K562 (cell line): ENCODE measurements at regions not wholly inside any gene's neighbourhood (a gene's known extent, or its start where the extent isn't known, plus 50 kb on each side); places are given as distances from the start of the nearest gene placed in this dataset.

Source experiments
- ATAC-seq: fragments of 200-7000 bp; cut with Tn5 transposase; 3 replicates; pipeline ENCODE4 v1.9.1; 2020; ENCODE audit warnings: moderate library complexity
- BruUV-seq: library from RNA; stranded (reverse); fragments of 400-500 nt; replicated peaks from 2 replicates; lab custom pipeline; 2021; lab: Mats Ljungman, UMichigan
- CTCF ChIA-PET: fragments of 300-600 bp; formaldehyde crosslinking; extraction: SDS; loops from one replicate; lab custom pipeline; 2021; ENCODE audit warnings: low intra/inter-chr PET ratio; lab: Yijun Ruan, JAX
- POLR2A ChIA-PET: fragments of 300-600, 350-650 bp; sonication (Branson Sonifier 250); formaldehyde crosslinking; extraction: SDS; loops from one replicate; lab custom pipeline; 2021; ENCODE audit warnings: antibody characterized with exemption, inconsistent platforms; lab: Yijun Ruan, JAX
- DNase-seq, 4 experiments: peaks; one replicate each; pipeline versions ENCODE4 v3.0.0 to v3.0.0-alpha.2; 2011 to 2018; ENCODE audit warnings: low spot score in 3 of 4, mixed read lengths in 3 of 4; ENCODE audit errors: extremely low read depth in 1 of 4
- FAIRE-seq: peaks from 2 replicates; lab custom pipeline; 2011; peaks lifted over from hg19 to GRCh38; lab: Jason Lieb, UNC
- H2AFZ ChIP-seq: 2 replicates; pipeline ENCODE4 v1.6.0; 2011; ENCODE audit warnings: low read depth, low read length, control low read depth, inconsistent platforms
- H3K27ac ChIP-seq: fragments of 200-600 bp; 3 replicates; pipeline ENCODE4 v1.8.0; 2011; ENCODE audit warnings: low read depth, mild to moderate bottlenecking, control low read depth, inconsistent platforms, low read length, moderate library complexity, mixed read lengths; ENCODE audit errors: extremely low read depth
- H3K27me3 ChIP-seq, 2 experiments: fragments of 300-600 bp in 1 of 2; 2 replicates in 1 of 2; 3 replicates in 1 of 2; pipeline versions ENCODE4 v1.6.0 to v1.8.0; 2011; ENCODE audit warnings: inconsistent platforms in 2 of 2, low read length in 2 of 2, mild to moderate bottlenecking in 1 of 2, mixed read lengths in 1 of 2, moderate library complexity in 1 of 2; ENCODE audit not compliant: control insufficient read depth in 2 of 2, insufficient read depth in 2 of 2
- H3K36me3 ChIP-seq: fragments of 300-600 bp; 3 replicates; pipeline ENCODE4 v1.8.0; 2011; ENCODE audit warnings: mild to moderate bottlenecking, low read length, inconsistent platforms; ENCODE audit not compliant: control insufficient read depth, insufficient read depth
- H3K4me1 ChIP-seq, 2 experiments: fragments of 200-600 bp in 1 of 2; replicated peaks in 1 of 2; 2 replicates in 1 of 2; 3 replicates in 1 of 2; pipeline versions ENCODE4 v1.5.1 to v1.8.0; 2011; ENCODE audit warnings: inconsistent platforms in 2 of 2, low read length in 2 of 2, mild to moderate bottlenecking in 1 of 2, mixed read lengths in 1 of 2, moderate library complexity in 1 of 2; ENCODE audit not compliant: control insufficient read depth in 2 of 2, insufficient read depth in 2 of 2
- H3K4me2 ChIP-seq: 2 replicates; pipeline ENCODE4 v1.6.1; 2011; ENCODE audit warnings: low read length, control low read depth, inconsistent platforms, mixed read lengths; ENCODE audit not compliant: insufficient read depth
- H3K4me3 ChIP-seq: fragments of 200-600 bp; sonication (generic), shearing (Covaris generic); 2 replicates; pipeline ENCODE4 v1.5.1; 2016; ENCODE audit warnings: control low read depth, inconsistent platforms
- H3K79me2 ChIP-seq: fragments of 200-600 bp; 3 replicates; pipeline ENCODE4 v1.8.0; 2011; ENCODE audit warnings: low read length, inconsistent platforms; ENCODE audit not compliant: control insufficient read depth, insufficient read depth
- H3K9ac ChIP-seq, 2 experiments: 2 replicates each; pipeline versions ENCODE4 v1.6.0 to v1.6.1; 2011; ENCODE audit warnings: low read depth in 2 of 2, low read length in 2 of 2, control low read depth in 1 of 2, inconsistent platforms in 1 of 2, mild to moderate bottlenecking in 1 of 2, mixed read lengths in 1 of 2; ENCODE audit not compliant: insufficient read depth in 1 of 2
- H3K9me1 ChIP-seq: one replicate; pipeline ENCODE4 v1.6.0; 2011; ENCODE audit warnings: inconsistent platforms, mild to moderate bottlenecking, low read length, moderate library complexity; ENCODE audit not compliant: control insufficient read depth, insufficient read depth
- H3K9me3 ChIP-seq: replicated peaks from 2 replicates; pipeline ENCODE4 v1.5.1; 2011; ENCODE audit warnings: low read depth, low read length, inconsistent platforms; ENCODE audit not compliant: control insufficient read depth, insufficient read depth
- H4K20me1 ChIP-seq: replicated peaks from 2 replicates; pipeline ENCODE4 v1.6.1; 2011; ENCODE audit warnings: low read length, inconsistent platforms, mixed read lengths; ENCODE audit not compliant: control insufficient read depth, insufficient read depth
- CCAR2 ChIP-seq: fragments of 200-400 bp; formaldehyde crosslinking; IDR thresholded peaks from 2 replicates; pipeline ENCODE4 v1.6.1; 2017; ENCODE audit warnings: mild to moderate bottlenecking, low read depth, low read length
- TAF9B ChIP-seq: fragments of 450-650 bp; IDR thresholded peaks from 2 replicates; pipeline ENCODE4 v1.6.1; 2018; ENCODE audit warnings: mild to moderate bottlenecking; ENCODE audit not compliant: partially characterized antibody
- THRB ChIP-seq: fragments of 450-650 bp; formaldehyde crosslinking; conservative IDR thresholded peaks from 2 replicates; pipeline ENCODE4 v1.4.0; 2022; ENCODE audit warnings: mild to moderate bottlenecking, missing genetic modification characterization
- TSC22D4 ChIP-seq: fragments of 450-650 bp; IDR thresholded peaks from 2 replicates; pipeline ENCODE4 v1.6.1; 2016; ENCODE audit warnings: missing genetic modification characterization, missing biosample characterization, control low read depth
- ZNF184 ChIP-seq: sonication (generic); formaldehyde crosslinking; IDR thresholded peaks from 2 replicates; pipeline ENCODE4 v1.5.0; 2020; ENCODE audit warnings: missing genetic modification reagents
- ZNF507 ChIP-seq: conservative IDR thresholded peaks from 2 replicates; pipeline ENCODE4 v1.6.1; 2017; ENCODE audit warnings: missing genetic modification characterization, missing compliant biosample characterization
- ZNF77 ChIP-seq: fragments of 250-450 bp; sonication (Bioruptor Pico); IDR thresholded peaks from 2 replicates; pipeline ENCODE4 v1.5.0; 2020
- WGBS: fragments of 100-300 bp; shearing (Covaris generic); methylation state at CpG from one replicate; pipeline ENCODE4 v1.1.6; 2016; ENCODE audit warnings: low coverage, mixed read lengths; ENCODE audit not compliant: insufficient coverage; ENCODE audit errors: missing lambda C conversion rate; 5-methylcytosine and 5-hydroxymethylcytosine counted together
- in situ Hi-C: fragments of 300-500 bp; cut with MboI; formaldehyde crosslinking; loops from 4 replicates; pipeline ENCODE4 v1.15.0; 2018; ENCODE audit warnings: inconsistent platforms, mixed read lengths
- intact Hi-C: fragments of 100-400 bp; cut with micrococcal nuclease; formaldehyde crosslinking; loops from 2 replicates; pipeline ENCODE4 v1.14.2; 2022

- no peak for TF ChIP-seq TSC22D4 (tag)
- TF ChIP-seq ZNF77: no peak
- no peak for TF ChIP-seq ZNF507 (tag)
- TF ChIP-seq CCAR2: no peak
Measured at GRCh38 chrX:69323786-69324720, 158.8 kb upstream of the PJA1 start (continued).

- 0% methylated on average over 2 of the region's 3 CpGs for WGBS
- no peak for ATAC-seq
Measured at GRCh38 chrX:69321789-69322188, 156.5 kb upstream of the PJA1 start.

More at GRCh38 chrX:69321789-69322188, 156.5 kb upstream of the PJA1 start:
- Histone ChIP-seq H3K9me1 (no peaks in the 10 kb centered on the region), H3K4me1 (no peaks in the 10 kb centered on the region), H3K4me2 (no peak overlapping the region), H3K27me3 (no peaks in the 10 kb centered on the region), H3K79me2 (no peaks in the 10 kb centered on the region), H3K36me3 (no peaks in the 10 kb centered on the region), H4K20me1 (no peaks in the 10 kb centered on the region), H3K27ac (no peak overlapping the region), H3K9me3 (no peaks in the 10 kb centered on the region), H3K9ac (no peak overlapping the region), H3K4me3 (no peak overlapping the region), H2AFZ (no peak overlapping the region)
- CTCF ChIA-PET: no interaction called here
- in situ Hi-C loops: no loop called here
- no TSS peak for BruUV-seq
- TF ChIP-seq ZNF184 (CRISPR knock-in tag): no peak
- TF ChIP-seq TAF9B: no peak
- TF ChIP-seq THRB (CRISPR knock-in tag): no peak
- no peak for FAIRE-seq
- intact Hi-C loops: no loop called here
- POLR2A ChIA-PET: no interaction called here
- no peak for DNase-seq
